ENCODE measurements at regions not wholly inside any gene's neighbourhood (a gene's known extent, or its start where the extent isn't known, plus 50 kb on each side); places are given as distances from the start of the nearest gene placed in this dataset.

DNA sequence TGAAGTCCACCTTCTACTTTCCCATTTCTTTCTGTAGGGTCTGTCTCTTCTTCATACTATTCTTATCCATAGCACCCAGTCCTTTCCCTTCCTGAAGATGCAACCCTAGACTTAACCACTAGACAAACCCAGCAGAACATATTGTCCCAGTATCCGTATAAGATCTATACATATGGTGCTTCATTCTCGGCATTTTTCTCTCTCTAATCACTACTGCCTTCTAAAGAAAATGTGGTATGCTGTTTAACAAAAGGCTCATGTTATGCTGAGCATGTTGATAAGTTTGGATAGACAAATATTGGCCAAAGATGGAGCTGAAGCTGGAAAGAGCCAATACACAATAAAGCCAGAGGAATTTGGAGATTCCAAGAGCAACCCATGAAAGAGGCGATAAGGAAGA is 212.6 kb downstream of the MAFB start:
- H3K9ac ChIP-seq (ENCODE audit: low read length), result no peak overlapping the region
- H3K36me3 ChIP-seq (ENCODE audit: control insufficient read depth, insufficient read depth, low read length), result no peaks in the 10 kb centered on the region
- no peak overlapping the region for H3K27ac ChIP-seq (ENCODE audit: low read depth, low read length)
- no peaks in the 10 kb centered on the region for H3K27me3 ChIP-seq (ENCODE audit: control insufficient read depth, insufficient read depth, low read length)
- H3K4me3 ChIP-seq (ENCODE audit: low read length), result no peak overlapping the region
- no peaks in the 10 kb centered on the region for H3K4me1 ChIP-seq (ENCODE audit: control insufficient read depth, insufficient read depth, low read length)

- Histone ChIP-seq H3K36me3 (ENCODE audit: control insufficient read depth, insufficient read depth, low read length) (no peaks in the 10 kb centered on the region), H3K4me3 (ENCODE audit: low read length) (no peak overlapping the region), H3K27me3 (ENCODE audit: control insufficient read depth, insufficient read depth, low read length) (no peaks in the 10 kb centered on the region), H3K4me1 (ENCODE audit: control insufficient read depth, insufficient read depth, low read length) (no peaks in the 10 kb centered on the region), H3K27ac (ENCODE audit: low read depth, low read length) (no peak overlapping the region), H3K9ac (ENCODE audit: low read length) (no peak overlapping the region)
Measured at GRCh38 chr20:40472905-40473304, 216.1 kb downstream of the MAFB start.

DNA sequence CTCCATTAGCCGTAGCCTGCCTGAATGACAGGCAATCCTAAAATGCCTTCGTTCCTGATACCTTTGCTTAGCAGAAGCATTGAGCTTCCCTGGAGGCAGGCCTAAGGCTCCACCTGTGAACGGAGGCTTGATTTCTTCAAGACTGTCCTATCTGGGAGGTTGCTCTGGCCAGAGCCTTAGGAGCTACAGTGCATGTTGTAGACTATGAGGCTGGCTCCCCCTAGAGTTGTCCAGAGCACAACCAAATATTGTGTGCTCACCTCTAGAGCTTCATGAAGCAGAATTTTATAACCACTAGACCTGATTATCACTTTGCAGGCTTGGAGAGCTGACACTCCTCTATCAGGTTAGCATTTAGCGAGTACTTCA is 217.8 kb downstream of the MAFB start:
- Histone ChIP-seq H3K36me3 (ENCODE audit: control insufficient read depth, insufficient read depth, low read length) (no peaks in the 10 kb centered on the region), H3K27ac (ENCODE audit: low read depth, low read length) (no peak overlapping the region), H3K4me1 (ENCODE audit: control insufficient read depth, insufficient read depth, low read length) (no peaks in the 10 kb centered on the region), H3K27me3 (ENCODE audit: control insufficient read depth, insufficient read depth, low read length) (no peaks in the 10 kb centered on the region), H3K4me3 (ENCODE audit: low read length) (no peak overlapping the region), H3K9ac (ENCODE audit: low read length) (no peak overlapping the region)

- Histone ChIP-seq H3K9ac (ENCODE audit: low read length) (no peak overlapping the region), H3K27me3 (ENCODE audit: control insufficient read depth, insufficient read depth, low read length) (no peaks in the 10 kb centered on the region), H3K27ac (ENCODE audit: low read depth, low read length) (no peak overlapping the region), H3K4me1 (ENCODE audit: control insufficient read depth, insufficient read depth, low read length) (no peaks in the 10 kb centered on the region), H3K36me3 (ENCODE audit: control insufficient read depth, insufficient read depth, low read length) (no peaks in the 10 kb centered on the region), H3K4me3 (ENCODE audit: low read length) (no peak overlapping the region)
Measured at GRCh38 chr20:40470445-40471260, 218.4 kb downstream of the MAFB start.

DNA sequence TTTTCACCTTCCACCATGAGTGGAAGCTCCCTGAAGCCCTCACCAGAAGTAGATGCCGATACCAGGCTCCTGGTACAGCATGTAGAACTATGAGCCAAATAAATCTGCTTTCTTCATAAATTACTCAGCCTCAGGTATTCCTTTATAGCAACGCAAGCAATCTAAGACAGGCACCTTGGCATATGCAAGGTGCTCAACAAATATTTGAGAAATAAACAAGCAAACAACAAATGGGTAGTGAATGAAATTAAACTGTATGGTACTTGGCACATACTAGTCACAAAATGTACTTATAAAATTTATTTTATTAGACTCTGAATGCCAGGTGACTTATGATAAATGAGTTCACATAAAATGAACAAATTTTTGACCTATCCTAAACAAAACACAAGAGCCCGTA is 220.3 kb downstream of the MAFB start:
- Histone ChIP-seq H3K27ac (ENCODE audit: low read depth, low read length) (no peak overlapping the region), H3K9ac (ENCODE audit: low read length) (no peak overlapping the region), H3K4me3 (ENCODE audit: low read length) (no peak overlapping the region)

GRCh38 chr20:40467703-40468411 is 221.2 kb downstream of the MAFB start:
- H3K4me3 ChIP-seq (ENCODE audit: low read length), result no peak overlapping the region
- no peaks in the 10 kb centered on the region for H3K4me1 ChIP-seq (ENCODE audit: control insufficient read depth, insufficient read depth, low read length)
- H3K36me3 ChIP-seq (ENCODE audit: control insufficient read depth, insufficient read depth, low read length), result no peaks in the 10 kb centered on the region
- H3K27me3 ChIP-seq (ENCODE audit: control insufficient read depth, insufficient read depth, low read length), result no peaks in the 10 kb centered on the region
- no peak overlapping the region for H3K9ac ChIP-seq (ENCODE audit: low read length)
- H3K27ac ChIP-seq (ENCODE audit: low read depth, low read length), result no peak overlapping the region

More for the DNA sequence above, 220.3 kb downstream of the MAFB start:
- Histone ChIP-seq H3K4me1 (ENCODE audit: control insufficient read depth, insufficient read depth, low read length) (no peaks in the 10 kb centered on the region), H3K36me3 (ENCODE audit: control insufficient read depth, insufficient read depth, low read length) (no peaks in the 10 kb centered on the region), H3K27me3 (ENCODE audit: control insufficient read depth, insufficient read depth, low read length) (no peaks in the 10 kb centered on the region)

GRCh38 chr20:40467067-40467466 is 222.0 kb downstream of the MAFB start:
- Histone ChIP-seq H3K27ac (ENCODE audit: low read depth, low read length) (no peak overlapping the region), H3K36me3 (ENCODE audit: control insufficient read depth, insufficient read depth, low read length) (no peaks in the 10 kb centered on the region), H3K9ac (ENCODE audit: low read length) (no peak overlapping the region), H3K4me1 (ENCODE audit: control insufficient read depth, insufficient read depth, low read length) (no peaks in the 10 kb centered on the region), H3K4me3 (ENCODE audit: low read length) (no peak overlapping the region), H3K27me3 (ENCODE audit: control insufficient read depth, insufficient read depth, low read length) (no peaks in the 10 kb centered on the region)

DNA sequence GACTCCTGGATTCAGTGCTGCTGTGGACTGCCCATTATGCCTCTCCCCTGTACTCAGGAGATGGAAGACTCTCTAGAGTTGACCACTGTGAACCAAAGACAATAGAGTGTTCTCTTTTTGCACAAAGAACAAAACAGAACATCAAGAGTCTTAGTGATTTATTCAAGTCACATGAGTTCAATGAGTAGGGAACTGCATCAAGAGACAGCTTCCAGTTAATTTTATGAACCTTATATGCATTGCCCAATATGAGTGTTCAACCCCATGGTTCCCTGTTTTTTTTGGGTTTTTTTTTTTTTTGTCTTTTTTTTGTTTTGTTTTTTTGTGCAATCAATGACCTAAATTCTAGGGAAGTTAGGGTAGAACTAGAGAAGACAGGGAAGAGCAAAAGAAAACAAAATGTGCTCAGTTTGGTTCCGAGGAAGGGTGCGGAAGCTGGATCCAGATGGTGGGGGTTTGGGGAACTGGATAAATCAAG is 224.3 kb downstream of the MAFB start:
- Histone ChIP-seq H3K36me3 (ENCODE audit: control insufficient read depth, insufficient read depth, low read length) (no peaks in the 10 kb centered on the region), H3K27me3 (ENCODE audit: control insufficient read depth, insufficient read depth, low read length) (no peaks in the 10 kb centered on the region), H3K4me3 (ENCODE audit: low read length) (no peak overlapping the region), H3K4me1 (ENCODE audit: control insufficient read depth, insufficient read depth, low read length) (no peaks in the 10 kb centered on the region), H3K27ac (ENCODE audit: low read depth, low read length) (no peak overlapping the region), H3K9ac (ENCODE audit: low read length) (no peak overlapping the region)

- Histone ChIP-seq H3K4me1 (ENCODE audit: control insufficient read depth, insufficient read depth, low read length) (no peaks in the 10 kb centered on the region), H3K27me3 (ENCODE audit: control insufficient read depth, insufficient read depth, low read length) (no peaks in the 10 kb centered on the region), H3K9ac (ENCODE audit: low read length) (no peak overlapping the region), H3K27ac (ENCODE audit: low read depth, low read length) (no peak overlapping the region), H3K36me3 (ENCODE audit: control insufficient read depth, insufficient read depth, low read length) (no peaks in the 10 kb centered on the region), H3K4me3 (ENCODE audit: low read length) (no peak overlapping the region)
Measured at GRCh38 chr20:40463171-40463570, 225.9 kb downstream of the MAFB start.

DNA sequence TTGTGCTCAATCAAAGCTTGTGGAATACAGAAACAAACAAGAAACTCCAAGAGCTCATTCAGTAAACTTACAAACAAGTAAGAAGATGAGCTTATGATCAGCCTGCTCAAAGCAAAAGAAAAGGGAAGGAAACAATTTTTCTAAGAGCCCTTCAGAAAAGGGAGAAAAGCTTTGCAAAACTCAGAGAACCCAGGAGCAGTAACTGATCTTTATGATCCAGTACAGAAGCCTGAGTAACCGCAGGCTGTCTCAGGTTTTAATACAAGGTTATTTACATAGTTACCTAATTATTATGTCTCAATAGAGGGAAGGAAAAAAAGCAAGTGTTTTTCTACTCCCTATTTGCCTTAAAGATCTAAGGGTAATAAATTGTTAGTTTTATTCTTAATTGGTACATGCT is 226.5 kb downstream of the MAFB start:
- no peak overlapping the region for H3K9ac ChIP-seq (ENCODE audit: low read length)
- no peak overlapping the region for H3K4me3 ChIP-seq (ENCODE audit: low read length)
- H3K27ac ChIP-seq (ENCODE audit: low read depth, low read length), result no peak overlapping the region
- H3K27me3 ChIP-seq (ENCODE audit: control insufficient read depth, insufficient read depth, low read length), result no peaks in the 10 kb centered on the region
- H3K36me3 ChIP-seq (ENCODE audit: control insufficient read depth, insufficient read depth, low read length), result no peaks in the 10 kb centered on the region
- H3K4me1 ChIP-seq (ENCODE audit: control insufficient read depth, insufficient read depth, low read length), result no peaks in the 10 kb centered on the region

DNA sequence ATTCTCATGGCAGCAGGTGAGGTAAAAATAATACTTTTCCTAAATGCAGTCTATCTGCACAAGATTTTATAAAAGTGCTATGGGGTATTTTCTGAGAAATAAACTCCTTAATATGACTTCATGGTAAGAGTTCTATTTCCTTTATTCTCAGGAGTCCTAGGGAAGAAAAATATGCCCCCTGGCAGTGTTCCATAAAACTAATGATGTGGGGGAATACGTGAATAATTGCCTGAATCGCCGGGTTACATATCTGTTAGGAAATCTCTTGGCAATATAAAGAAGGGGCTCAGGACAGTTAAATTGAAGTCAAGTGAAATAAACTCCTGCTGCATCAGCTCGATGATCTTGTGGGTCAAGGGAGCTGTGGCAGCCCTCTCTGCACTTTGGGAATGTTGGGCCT is 229.7 kb downstream of the MAFB start:
- Histone ChIP-seq H3K36me3 (ENCODE audit: control insufficient read depth, insufficient read depth, low read length) (no peaks in the 10 kb centered on the region), H3K27me3 (ENCODE audit: control insufficient read depth, insufficient read depth, low read length) (no peaks in the 10 kb centered on the region), H3K4me3 (ENCODE audit: low read length) (no peak overlapping the region), H3K9ac (ENCODE audit: low read length) (no peak overlapping the region), H3K4me1 (ENCODE audit: control insufficient read depth, insufficient read depth, low read length) (no peaks in the 10 kb centered on the region), H3K27ac (ENCODE audit: low read depth, low read length) (no peak overlapping the region)

DNA sequence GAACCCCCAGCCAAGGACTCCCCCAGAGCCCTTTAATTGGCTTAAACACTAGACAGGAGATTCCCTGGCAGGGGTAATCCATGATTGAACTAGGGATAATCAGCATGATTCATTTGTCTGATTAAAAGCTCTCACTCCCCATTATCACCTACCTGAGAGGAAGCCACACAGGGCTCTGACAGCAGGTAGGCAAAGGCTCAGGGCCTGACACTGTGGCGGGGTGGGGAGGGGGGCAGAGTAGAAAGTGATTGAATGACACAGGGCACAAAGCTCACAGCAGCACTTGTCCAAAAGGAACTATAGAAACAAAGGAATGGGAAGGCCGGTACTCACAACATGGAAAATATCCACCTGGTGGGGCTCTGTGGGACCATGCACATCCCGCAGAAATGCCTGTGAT is 231.6 kb downstream of the MAFB start:
- Histone ChIP-seq H3K27me3 (ENCODE audit: control insufficient read depth, insufficient read depth, low read length) (no peaks in the 10 kb centered on the region), H3K36me3 (ENCODE audit: control insufficient read depth, insufficient read depth, low read length) (no peaks in the 10 kb centered on the region), H3K27ac (ENCODE audit: low read depth, low read length) (no peak overlapping the region)

DNA sequence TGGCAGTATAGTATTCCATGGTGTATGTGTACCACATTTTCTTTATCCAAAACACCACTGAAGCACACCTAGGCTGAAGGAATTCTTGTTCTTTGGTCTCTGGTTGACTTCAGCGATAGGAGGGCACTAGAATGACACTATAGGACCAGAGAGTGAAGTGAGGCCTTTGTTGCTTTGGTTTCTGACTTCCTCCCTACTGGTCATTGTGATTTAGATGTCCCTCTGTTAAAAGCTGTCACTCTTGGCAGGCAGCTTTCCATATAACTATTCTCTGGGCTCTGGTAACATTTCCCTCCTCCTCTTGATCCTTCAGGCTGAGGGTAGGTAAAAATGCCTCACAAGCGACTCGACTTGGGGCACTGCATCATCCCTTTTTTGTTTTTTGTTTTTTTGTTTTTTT is 236.3 kb downstream of the MAFB start:
- Histone ChIP-seq H3K36me3 (ENCODE audit: control insufficient read depth, insufficient read depth, low read length) (no peaks in the 10 kb centered on the region), H3K27ac (ENCODE audit: low read depth, low read length) (no peak overlapping the region), H3K9ac (ENCODE audit: low read length) (no peak overlapping the region), H3K4me1 (ENCODE audit: control insufficient read depth, insufficient read depth, low read length) (no peaks in the 10 kb centered on the region), H3K27me3 (ENCODE audit: control insufficient read depth, insufficient read depth, low read length) (no peaks in the 10 kb centered on the region), H3K4me3 (ENCODE audit: low read length) (no peak overlapping the region)

More for the DNA sequence above, 231.6 kb downstream of the MAFB start:
- Histone ChIP-seq H3K4me3 (ENCODE audit: low read length) (no peak overlapping the region), H3K4me1 (ENCODE audit: control insufficient read depth, insufficient read depth, low read length) (no peaks in the 10 kb centered on the region), H3K9ac (ENCODE audit: low read length) (no peak overlapping the region)

All from rectal smooth muscle tissue (tissue), 1 donor.